Right lobe of liver (tissue), 4 donors: ENCODE measurements at regions not wholly inside any gene's neighbourhood (a gene's known extent, or its start where the extent isn't known, plus 50 kb on each side); places are given as distances from the start of the nearest gene placed in this dataset.

ENCODE experiments used
- CTCF ChIP-seq, 4 donors: fragments of 200-600 bp in 3 of 4; fragments of 450-650 bp in 1 of 4; IDR thresholded peaks; one replicate each; pipeline versions ENCODE4 v1.5.1 to v1.8.0; 2016 to 2022; ENCODE audit warnings: antibody characterized with exemption in 4 of 4, mild to moderate bottlenecking in 2 of 4
- POLR2A ChIP-seq: fragments of 450-650 bp; IDR thresholded peaks from one replicate; pipeline ENCODE4 v1.6.1; 2017; ENCODE audit warnings: antibody characterized with exemption, mild to moderate bottlenecking
- donor health status: DM: no; HTN: no; CAD: no.
- donor health status: DM: no; HTN: no; CAD: no.
- donor health status: DM: no; HTN: yes; CAD: no.

- no peak for TF ChIP-seq CTCF (IDR thresholded peaks at IDR 0.05)
- no peak for TF ChIP-seq POLR2A
These were observed 254.3 kb downstream of the ACKR3 start for GRCh38 chr2:236823963-236824362.
